GM13977 (cell line): ENCODE measurements at regions not wholly inside any gene's neighbourhood (a gene's known extent, or its start where the extent isn't known, plus 50 kb on each side); places are given as distances from the start of the nearest gene placed in this dataset.

Experiments
- DNase-seq: peaks from one replicate; pipeline ENCODE4 v3.0.0; 2012; ENCODE audit warnings: low spot score
- in situ Hi-C: fragments of 300-500 bp; cut with MboI; formaldehyde crosslinking; loops from one replicate; pipeline ENCODE4 v1.12.0; 2022; ENCODE audit warnings: low sequenced_read_pairs, low pct_unique_long_range_greater_than_20kb, mixed read lengths, inconsistent platforms; ENCODE audit not compliant: unreplicated experiment
- TF ChIP-seq, protein P1 (sequence below): IDR thresholded peaks from 2 replicates; pipeline ENCODE4 v1.5.1; 2012; ENCODE audit warnings: mild to moderate bottlenecking, control low read depth; ENCODE audit not compliant: insufficient read depth; ENCODE audit errors: extremely low read depth, missing control alignments

DNA sequence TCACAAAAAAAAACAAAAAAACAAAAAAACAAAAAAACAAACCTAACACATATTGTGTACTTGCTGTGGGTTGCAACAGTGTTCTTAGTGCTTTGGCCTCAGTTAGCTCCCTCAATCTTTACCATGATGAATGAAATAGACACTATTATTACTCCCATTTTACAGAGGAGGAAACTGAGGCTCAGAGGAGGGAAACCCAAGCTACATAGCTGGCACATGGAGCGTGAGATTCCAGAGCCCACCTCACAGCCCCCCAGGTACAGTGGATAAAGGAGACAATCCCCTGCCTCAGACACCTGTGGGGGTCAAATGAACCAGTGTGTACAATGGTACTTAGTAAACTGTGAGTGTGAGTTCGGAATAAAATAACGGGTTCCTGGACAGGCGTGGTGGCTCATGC is 104.9 kb upstream of the SMAD3 start:
- DNase-seq: no peak
- TF ChIP-seq, protein P1, sequence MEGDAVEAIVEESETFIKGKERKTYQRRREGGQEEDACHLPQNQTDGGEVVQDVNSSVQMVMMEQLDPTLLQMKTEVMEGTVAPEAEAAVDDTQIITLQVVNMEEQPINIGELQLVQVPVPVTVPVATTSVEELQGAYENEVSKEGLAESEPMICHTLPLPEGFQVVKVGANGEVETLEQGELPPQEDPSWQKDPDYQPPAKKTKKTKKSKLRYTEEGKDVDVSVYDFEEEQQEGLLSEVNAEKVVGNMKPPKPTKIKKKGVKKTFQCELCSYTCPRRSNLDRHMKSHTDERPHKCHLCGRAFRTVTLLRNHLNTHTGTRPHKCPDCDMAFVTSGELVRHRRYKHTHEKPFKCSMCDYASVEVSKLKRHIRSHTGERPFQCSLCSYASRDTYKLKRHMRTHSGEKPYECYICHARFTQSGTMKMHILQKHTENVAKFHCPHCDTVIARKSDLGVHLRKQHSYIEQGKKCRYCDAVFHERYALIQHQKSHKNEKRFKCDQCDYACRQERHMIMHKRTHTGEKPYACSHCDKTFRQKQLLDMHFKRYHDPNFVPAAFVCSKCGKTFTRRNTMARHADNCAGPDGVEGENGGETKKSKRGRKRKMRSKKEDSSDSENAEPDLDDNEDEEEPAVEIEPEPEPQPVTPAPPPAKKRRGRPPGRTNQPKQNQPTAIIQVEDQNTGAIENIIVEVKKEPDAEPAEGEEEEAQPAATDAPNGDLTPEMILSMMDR: no peak
- in situ Hi-C loops: no loop called here

DNA sequence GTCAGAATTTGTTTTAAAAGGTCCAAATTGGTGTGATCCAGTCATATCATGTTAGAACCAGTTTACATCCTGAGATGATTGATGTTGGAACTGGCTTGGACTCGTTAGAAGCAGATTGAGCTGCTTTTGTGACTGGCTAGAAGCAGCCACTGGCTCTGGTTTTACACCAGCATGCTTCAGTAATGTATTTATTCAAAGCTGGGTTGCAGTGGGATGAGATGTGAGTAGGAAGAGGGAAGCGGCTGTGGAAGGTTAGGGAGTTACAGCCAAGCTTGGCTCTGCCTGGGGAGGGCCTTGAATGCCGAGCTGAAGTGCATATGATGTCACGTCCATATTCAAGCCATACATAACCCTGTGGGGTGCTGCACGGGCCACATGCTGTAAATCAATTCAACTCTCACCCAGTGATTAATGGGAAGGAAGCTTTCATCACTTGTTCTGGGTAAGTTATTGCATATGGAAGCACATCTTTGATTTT is 104.0 kb upstream of the SMAD3 start:
- in situ Hi-C loops: no loop called here
- TF ChIP-seq, protein P1: no peak
- no peak for DNase-seq

DNA sequence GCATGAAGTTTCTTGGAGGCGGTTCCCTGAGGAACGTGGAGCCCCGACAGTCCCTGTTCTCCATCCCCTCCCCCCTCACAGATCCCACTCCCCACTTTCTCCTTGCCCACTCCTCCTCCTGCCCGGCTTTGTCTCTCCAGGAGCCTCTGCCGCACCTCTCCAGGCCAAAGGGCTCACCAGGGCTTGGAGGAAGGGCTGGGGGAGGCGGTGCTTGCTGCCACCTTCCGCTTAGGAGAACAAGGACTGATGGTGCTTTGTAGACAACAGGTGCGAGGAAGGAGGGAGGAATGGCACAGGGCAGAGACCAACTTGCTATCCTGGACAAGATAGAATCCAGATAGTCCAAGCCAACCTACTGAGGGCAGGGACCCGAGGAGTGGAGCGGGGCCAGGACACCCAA is 103.5 kb upstream of the SMAD3 start:
- no peak for DNase-seq
- TF ChIP-seq, protein P1: no peak
- in situ Hi-C loops: no loop called here

DNA sequence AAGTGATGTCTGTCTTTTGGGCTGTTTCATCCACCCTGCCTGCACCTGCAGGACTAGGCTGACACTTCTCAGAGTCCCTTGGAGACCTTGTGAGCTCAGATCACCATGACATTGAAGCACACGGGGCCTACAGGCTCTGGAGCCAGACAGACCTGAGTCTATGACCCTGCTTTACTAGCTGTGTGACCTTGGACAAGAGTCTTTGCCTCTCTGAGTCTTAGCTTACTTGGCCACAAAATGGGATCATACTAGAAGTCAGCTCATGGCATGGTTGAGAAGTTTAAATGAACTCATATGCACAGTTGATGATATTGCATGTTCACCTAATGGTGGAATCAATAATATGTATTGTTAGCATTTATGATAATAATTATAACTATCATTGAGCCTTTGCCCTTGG is 102.9 kb upstream of the SMAD3 start:
- TF ChIP-seq, protein P1: no peak
- in situ Hi-C loops: no loop called here
- no peak for DNase-seq

DNA sequence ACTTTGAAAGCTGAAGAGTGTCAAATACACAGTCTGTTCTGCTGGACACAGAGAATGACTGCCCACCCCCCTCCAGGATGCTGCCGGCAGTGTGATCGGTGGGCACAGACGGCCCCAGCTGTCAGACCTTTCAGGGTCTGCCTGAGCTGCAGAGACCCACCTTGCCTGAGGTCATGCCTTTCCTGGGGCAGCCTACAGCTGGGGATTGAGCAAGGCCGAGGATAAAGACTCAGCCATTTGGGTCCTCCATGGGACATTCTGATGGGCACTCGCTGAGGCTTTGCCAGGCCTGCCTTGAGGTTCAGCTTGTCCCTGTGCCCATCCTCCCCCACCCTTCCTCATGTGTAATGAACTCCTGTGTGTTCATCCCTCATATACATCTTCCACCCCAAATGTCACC is 102.3 kb upstream of the SMAD3 start:
- no peak for DNase-seq
- in situ Hi-C loops: no loop called here
- TF ChIP-seq, protein P1: no peak

DNA sequence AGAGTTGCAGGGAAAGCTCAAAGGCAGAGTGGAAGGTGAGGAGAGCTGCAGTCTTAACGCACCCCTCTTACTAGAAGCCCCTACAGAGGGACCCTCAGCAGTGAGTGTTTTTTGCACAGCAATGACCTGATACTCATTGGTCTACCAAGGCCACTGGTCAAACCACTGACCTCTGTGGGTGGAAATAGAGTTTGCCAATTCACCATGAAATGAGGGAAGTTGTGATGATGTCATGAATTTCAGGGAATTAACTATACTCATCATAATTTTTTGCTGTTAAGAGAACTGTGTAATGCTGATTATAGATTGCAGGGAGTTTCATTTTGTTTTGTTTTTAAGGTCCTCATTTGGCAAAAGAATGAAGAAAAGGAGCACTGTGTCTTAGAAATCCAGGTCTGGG is 101.7 kb upstream of the SMAD3 start:
- in situ Hi-C loops: no loop called here
- TF ChIP-seq, protein P1: no peak
- DNase-seq: no peak
